GM12891 (cell line): ENCODE measurements at regions not wholly inside any gene's neighbourhood (a gene's known extent, or its start where the extent isn't known, plus 50 kb on each side); places are given as distances from the start of the nearest gene placed in this dataset.

ENCODE experiments used
- POLR2A ChIP-seq: IDR thresholded peaks from 2 replicates; pipeline ENCODE4 v1.6.1; 2011; ENCODE audit warnings: low read depth, low read length, control low read depth
- SPI1 ChIP-seq: IDR thresholded peaks from 2 replicates; pipeline ENCODE4 v1.6.1; 2011; ENCODE audit warnings: low read depth, low read length, control low read depth

GRCh38 chr2:196247114-196247975 lies 76.0 kb upstream of the STK17B start:
- no peak for TF ChIP-seq SPI1
- TF ChIP-seq POLR2A: no peak
